ENCODE measurements at regions not wholly inside any gene's neighbourhood (a gene's known extent, or its start where the extent isn't known, plus 50 kb on each side); places are given as distances from the start of the nearest gene placed in this dataset.
"Not testable (repeated sequence)": the region's sequence is repeated elsewhere in the genome, so short reads cannot be mapped to it uniquely, and the experiment has no call there.

DNA sequence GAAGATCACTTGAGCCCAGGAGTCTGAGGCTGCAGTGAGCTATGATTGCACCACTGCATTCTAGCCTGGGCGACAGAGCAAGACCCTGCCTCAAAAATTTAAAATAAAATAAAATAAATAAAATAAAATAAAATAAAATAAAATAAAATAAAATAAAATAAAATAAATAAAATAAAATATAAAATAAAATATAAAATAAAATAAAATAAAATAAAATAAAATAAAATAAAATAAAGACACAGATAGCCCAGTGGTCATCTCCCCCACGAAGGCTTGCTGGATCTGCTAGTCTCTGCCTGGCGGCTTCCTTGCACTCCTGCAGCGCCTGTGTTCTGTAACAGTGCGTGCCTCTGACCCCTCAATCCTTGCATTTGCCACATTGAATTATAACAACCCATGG, 76.8 kb upstream of the PWP1 start:
- TF ChIP-seq, protein P1, sequence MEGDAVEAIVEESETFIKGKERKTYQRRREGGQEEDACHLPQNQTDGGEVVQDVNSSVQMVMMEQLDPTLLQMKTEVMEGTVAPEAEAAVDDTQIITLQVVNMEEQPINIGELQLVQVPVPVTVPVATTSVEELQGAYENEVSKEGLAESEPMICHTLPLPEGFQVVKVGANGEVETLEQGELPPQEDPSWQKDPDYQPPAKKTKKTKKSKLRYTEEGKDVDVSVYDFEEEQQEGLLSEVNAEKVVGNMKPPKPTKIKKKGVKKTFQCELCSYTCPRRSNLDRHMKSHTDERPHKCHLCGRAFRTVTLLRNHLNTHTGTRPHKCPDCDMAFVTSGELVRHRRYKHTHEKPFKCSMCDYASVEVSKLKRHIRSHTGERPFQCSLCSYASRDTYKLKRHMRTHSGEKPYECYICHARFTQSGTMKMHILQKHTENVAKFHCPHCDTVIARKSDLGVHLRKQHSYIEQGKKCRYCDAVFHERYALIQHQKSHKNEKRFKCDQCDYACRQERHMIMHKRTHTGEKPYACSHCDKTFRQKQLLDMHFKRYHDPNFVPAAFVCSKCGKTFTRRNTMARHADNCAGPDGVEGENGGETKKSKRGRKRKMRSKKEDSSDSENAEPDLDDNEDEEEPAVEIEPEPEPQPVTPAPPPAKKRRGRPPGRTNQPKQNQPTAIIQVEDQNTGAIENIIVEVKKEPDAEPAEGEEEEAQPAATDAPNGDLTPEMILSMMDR (conservative IDR thresholded peaks at IDR 0.05; ENCODE audit: low read length) = not testable (repeated sequence)
- not testable (repeated sequence) for TF ChIP-seq EZH2phosphoT487 (IDR thresholded peaks at IDR 0.05; ENCODE audit: borderline replicate concordance)
